Subcutaneous abdominal adipose tissue (tissue), 5 donors: ENCODE measurements at regions not wholly inside any gene's neighbourhood (a gene's known extent, or its start where the extent isn't known, plus 50 kb on each side); places are given as distances from the start of the nearest gene placed in this dataset.

Experiments used
- H3K27ac ChIP-seq: one replicate; pipeline ENCODE4 v1.7.0; 2013; ENCODE audit warnings: low read depth, mild to moderate bottlenecking, inconsistent platforms, low read length, moderate library complexity
- H3K27me3 ChIP-seq, 5 donors: one replicate each; pipeline ENCODE4 v1.7.0; 2013; ENCODE audit warnings: low read length in 5 of 5, inconsistent platforms in 1 of 5; ENCODE audit not compliant: control insufficient read depth in 5 of 5, insufficient read depth in 4 of 5
- H3K36me3 ChIP-seq, 5 donors: one replicate each; pipeline ENCODE4 v1.7.0; 2013; ENCODE audit warnings: low read length in 5 of 5; ENCODE audit not compliant: control insufficient read depth in 5 of 5, insufficient read depth in 5 of 5
- H3K4me1 ChIP-seq, 5 donors: one replicate each; pipeline ENCODE4 v1.7.0; 2013; ENCODE audit warnings: low read length in 5 of 5, mild to moderate bottlenecking in 3 of 5, moderate library complexity in 1 of 5; ENCODE audit not compliant: control insufficient read depth in 5 of 5, insufficient read depth in 5 of 5
- H3K4me3 ChIP-seq, 5 donors: one replicate each; pipeline ENCODE4 v1.7.0; 2013; ENCODE audit warnings: low read length in 5 of 5, low read depth in 1 of 5
- H3K9ac ChIP-seq, 5 donors: one replicate each; pipeline ENCODE4 v1.7.0; 2013; ENCODE audit warnings: low read length in 5 of 5, mild to moderate bottlenecking in 4 of 5, moderate library complexity in 3 of 5
- H3K9me3 ChIP-seq, 5 donors: one replicate each; pipeline ENCODE4 v1.7.0; 2013; ENCODE audit warnings: low read length in 5 of 5; ENCODE audit not compliant: control insufficient read depth in 5 of 5
- donor health status: healthy.
- donor health status: healthy.
- donor health status: healthy.
- donor health status: healthy.
- donor health status: healthy.

GRCh38 chr7:16299853-16300252, 121.5 kb downstream of the CRPPA start:
- Histone ChIP-seq H3K9ac (no peak overlapping the region), H3K36me3 (no peaks in the 10 kb centered on the region), H3K9me3 (no peaks in the 10 kb centered on the region), H3K27ac (no peak overlapping the region), H3K4me3 (no peak overlapping the region), H3K4me1 (no peaks in the 10 kb centered on the region), H3K27me3 (no peaks in the 10 kb centered on the region)

GRCh38 chr7:16298221-16298620, 123.1 kb downstream of the CRPPA start:
- Histone ChIP-seq H3K27me3 (no peaks in the 10 kb centered on the region), H3K4me1 (no peaks in the 10 kb centered on the region), H3K9ac (no peak overlapping the region), H3K36me3 (no peaks in the 10 kb centered on the region), H3K27ac (no peak overlapping the region), H3K4me3 (no peak overlapping the region), H3K9me3 (no peaks in the 10 kb centered on the region)

GRCh38 chr7:16295558-16295957, 125.8 kb downstream of the CRPPA start:
- no peaks in the 10 kb centered on the region for H3K9me3 ChIP-seq
- H3K9ac ChIP-seq: no peak overlapping the region
- no peak overlapping the region for H3K27ac ChIP-seq
- H3K27me3 ChIP-seq: no peaks in the 10 kb centered on the region
- H3K36me3 ChIP-seq: no peaks in the 10 kb centered on the region
- no peak overlapping the region for H3K4me3 ChIP-seq
- H3K4me1 ChIP-seq: no peaks in the 10 kb centered on the region

- Histone ChIP-seq H3K27ac (no peak overlapping the region), H3K4me1 (no peaks in the 10 kb centered on the region), H3K9me3 (peaks cover 0 to 3% (median 0%) of the 10 kb centered on the region in 5 donors), H3K36me3 (no peaks in the 10 kb centered on the region), H3K4me3 (no peak overlapping the region), H3K9ac (no peak overlapping the region), H3K27me3 (no peaks in the 10 kb centered on the region)
These were observed 127.5 kb downstream of the CRPPA start for GRCh38 chr7:16293669-16294425.

- H3K27ac ChIP-seq: no peak overlapping the region
- no peaks in the 10 kb centered on the region for H3K27me3 ChIP-seq
- no peak overlapping the region for H3K9ac ChIP-seq
- H3K9me3 ChIP-seq: peaks cover 0 to 7% (median 0%) of the 10 kb centered on the region in 5 donors
- no peak overlapping the region for H3K4me3 ChIP-seq
- H3K4me1 ChIP-seq: no peaks in the 10 kb centered on the region
- no peaks in the 10 kb centered on the region for H3K36me3 ChIP-seq
These were observed 136.8 kb downstream of the CRPPA start for GRCh38 chr7:16284581-16284980.

- H3K4me3 ChIP-seq: no peak overlapping the region
- H3K27ac ChIP-seq: no peak overlapping the region
- no peaks in the 10 kb centered on the region for H3K27me3 ChIP-seq
- no peaks in the 10 kb centered on the region for H3K4me1 ChIP-seq
- no peak overlapping the region for H3K9ac ChIP-seq
- H3K9me3 ChIP-seq: no peaks in the 10 kb centered on the region
- H3K36me3 ChIP-seq: peaks cover 0 to under 1% (median 0%) of the 10 kb centered on the region in 5 donors
These were observed 143.1 kb downstream of the CRPPA start for GRCh38 chr7:16278167-16278787.

- Histone ChIP-seq H3K9me3 (no peaks in the 10 kb centered on the region), H3K4me3 (no peak overlapping the region), H3K4me1 (no peaks in the 10 kb centered on the region), H3K27me3 (no peaks in the 10 kb centered on the region), H3K36me3 (peaks cover 0 to 7% (median 0%) of the 10 kb centered on the region in 5 donors), H3K27ac (no peak overlapping the region), H3K9ac (no peak overlapping the region)
These were observed 149.2 kb downstream of the CRPPA start for GRCh38 chr7:16271990-16272665.

GRCh38 chr7:16271355-16271915, 149.9 kb downstream of the CRPPA start:
- no peaks in the 10 kb centered on the region for H3K9me3 ChIP-seq
- no peak overlapping the region for H3K4me3 ChIP-seq
- no peak overlapping the region for H3K27ac ChIP-seq
- peaks cover 0 to 7% (median 0%) of the 10 kb centered on the region in 5 donors for H3K36me3 ChIP-seq
- no peaks in the 10 kb centered on the region for H3K4me1 ChIP-seq
- H3K27me3 ChIP-seq: no peaks in the 10 kb centered on the region
- H3K9ac ChIP-seq: no peak overlapping the region

GRCh38 chr7:16270844-16271243, 150.5 kb downstream of the CRPPA start:
- H3K27me3 ChIP-seq: no peaks in the 10 kb centered on the region
- H3K27ac ChIP-seq: no peak overlapping the region
- H3K36me3 ChIP-seq: peaks cover 0 to 7% (median 0%) of the 10 kb centered on the region in 5 donors
- H3K4me1 ChIP-seq: no peaks in the 10 kb centered on the region
- no peak overlapping the region for H3K4me3 ChIP-seq
- no peaks in the 10 kb centered on the region for H3K9me3 ChIP-seq
- no peak overlapping the region for H3K9ac ChIP-seq
